ENCODE measurements at regions not wholly inside any gene's neighbourhood (a gene's known extent, or its start where the extent isn't known, plus 50 kb on each side); places are given as distances from the start of the nearest gene placed in this dataset.

DNA sequence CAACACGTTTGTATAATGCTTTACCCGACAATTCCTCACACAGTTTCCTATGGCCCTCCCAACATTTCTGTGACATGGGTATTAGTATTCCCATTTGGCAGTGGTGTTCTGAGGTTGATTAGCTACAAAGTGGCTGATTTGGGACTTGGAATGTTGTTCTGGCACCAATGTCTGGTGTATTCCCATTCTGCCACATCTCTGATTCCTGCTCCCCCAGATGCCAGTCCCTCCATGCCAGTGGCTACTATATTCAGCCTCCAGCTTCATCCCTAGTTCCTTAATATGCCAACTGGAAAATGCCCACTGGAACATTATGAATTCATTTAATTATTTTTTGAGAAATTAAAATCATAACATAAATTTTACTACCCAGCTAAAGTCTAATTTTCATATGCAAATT lies 60.6 kb upstream of the NBEA start:
- H3K4me2 ChIP-seq (ENCODE audit: insufficient read depth, low read length) = no peak overlapping the region
- no peak overlapping the region for H3K4me3 ChIP-seq (ENCODE audit: low read depth in 1 of 2, low read length in 2 of 2)

DNA sequence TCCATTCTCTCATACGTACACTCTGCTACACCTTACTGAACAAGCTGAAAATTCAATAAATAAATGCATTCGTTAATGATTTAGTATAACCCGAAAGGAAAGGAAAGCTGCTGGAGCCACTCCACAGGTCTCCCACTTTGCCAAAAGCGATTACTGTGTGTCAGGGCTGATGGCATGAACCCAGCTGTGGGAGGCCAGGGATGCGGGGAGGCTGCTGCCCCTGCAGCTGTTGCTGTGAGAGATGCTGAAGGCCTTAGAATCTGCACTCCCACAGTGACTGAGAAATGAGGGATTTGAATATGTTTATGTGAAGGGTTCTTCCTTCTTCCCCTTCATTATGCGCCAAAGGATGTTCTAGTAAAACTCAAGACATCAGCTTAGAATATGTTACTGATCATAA lies 58.7 kb upstream of the NBEA start:
- H3K9me3 ChIP-seq (ENCODE audit: insufficient read depth, low read length, severe bottlenecking) = no peaks in the 10 kb centered on the region
- ATAC-seq (ENCODE audit: insufficient read depth, low read depth) (no peak), DNase-seq (no peak)
- H3K9ac ChIP-seq (ENCODE audit: low read depth, low read length) = no peak overlapping the region
- H3K27me3 ChIP-seq (ENCODE audit: insufficient read depth, low read length, poor library complexity) = no peaks in the 10 kb centered on the region
- H3K4me1 ChIP-seq (ENCODE audit: insufficient read depth, low read length) = no peaks in the 10 kb centered on the region
- H3K4me2 ChIP-seq (ENCODE audit: insufficient read depth, low read length) = no peak overlapping the region
- no peak overlapping the region for H3K4me3 ChIP-seq (ENCODE audit: low read depth in 1 of 2, low read length in 2 of 2)
- H3K36me3 ChIP-seq (ENCODE audit: insufficient read depth, low read length) = no peaks in the 10 kb centered on the region
- no peak overlapping the region for H3K27ac ChIP-seq (ENCODE audit: low read length)
- no peak for TF ChIP-seq CTCF (IDR thresholded peaks at IDR 0.05; ENCODE audit: borderline replicate concordance, extremely low read depth, low read length, poor library complexity, severe bottlenecking)
- TF ChIP-seq EZH2 (IDR thresholded peaks at IDR 0.05; ENCODE audit: borderline replicate concordance, low read depth, low read length, severe bottlenecking) = no peak
- no peaks in the 10 kb centered on the region for H4K20me1 ChIP-seq (ENCODE audit: insufficient read depth, low read length)
- H2AFZ ChIP-seq (ENCODE audit: low read depth, low read length) = no peak overlapping the region
- H3K79me2 ChIP-seq (ENCODE audit: insufficient read depth, low read length) = no peaks in the 10 kb centered on the region

More for the DNA sequence above, 60.6 kb upstream of the NBEA start:
- Histone ChIP-seq H3K36me3 (ENCODE audit: insufficient read depth, low read length) (no peaks in the 10 kb centered on the region), H3K27me3 (ENCODE audit: insufficient read depth, low read length, poor library complexity) (no peaks in the 10 kb centered on the region), H2AFZ (ENCODE audit: low read depth, low read length) (no peak overlapping the region), H3K9ac (ENCODE audit: low read depth, low read length) (no peak overlapping the region), H3K27ac (ENCODE audit: low read length) (no peak overlapping the region), H4K20me1 (ENCODE audit: insufficient read depth, low read length) (no peaks in the 10 kb centered on the region), H3K9me3 (ENCODE audit: insufficient read depth, low read length, severe bottlenecking) (no peaks in the 10 kb centered on the region), H3K79me2 (ENCODE audit: insufficient read depth, low read length) (no peaks in the 10 kb centered on the region), H3K4me1 (ENCODE audit: insufficient read depth, low read length) (no peaks in the 10 kb centered on the region)
- DNase-seq = no peak
- no peak for TF ChIP-seq CTCF (IDR thresholded peaks at IDR 0.05; ENCODE audit: borderline replicate concordance, extremely low read depth, low read length, poor library complexity, severe bottlenecking)
- TF ChIP-seq EZH2 (IDR thresholded peaks at IDR 0.05; ENCODE audit: borderline replicate concordance, low read depth, low read length, severe bottlenecking) = no peak
- ATAC-seq (ENCODE audit: insufficient read depth, low read depth) = no peak

- no peaks in the 10 kb centered on the region for H4K20me1 ChIP-seq (ENCODE audit: insufficient read depth, low read length)
- H3K27ac ChIP-seq (ENCODE audit: low read length) = no peak overlapping the region
- no peak overlapping the region for H2AFZ ChIP-seq (ENCODE audit: low read depth, low read length)
- no peak overlapping the region for H3K4me2 ChIP-seq (ENCODE audit: insufficient read depth, low read length)
- no peaks in the 10 kb centered on the region for H3K79me2 ChIP-seq (ENCODE audit: insufficient read depth, low read length)
- H3K9ac ChIP-seq (ENCODE audit: low read depth, low read length) = no peak overlapping the region
- TF ChIP-seq CTCF (IDR thresholded peaks at IDR 0.05; ENCODE audit: borderline replicate concordance, extremely low read depth, low read length, poor library complexity, severe bottlenecking) (no peak), EZH2 (IDR thresholded peaks at IDR 0.05; ENCODE audit: borderline replicate concordance, low read depth, low read length, severe bottlenecking) (no peak)
- no peaks in the 10 kb centered on the region for H3K36me3 ChIP-seq (ENCODE audit: insufficient read depth, low read length)
- H3K27me3 ChIP-seq (ENCODE audit: insufficient read depth, low read length, poor library complexity) = no peaks in the 10 kb centered on the region
- DNase-seq (no peak), ATAC-seq (ENCODE audit: insufficient read depth, low read depth) (no peak)
- no peaks in the 10 kb centered on the region for H3K4me1 ChIP-seq (ENCODE audit: insufficient read depth, low read length)
- H3K4me3 ChIP-seq (ENCODE audit: low read depth in 1 of 2, low read length in 2 of 2) = no peak overlapping the region
- no peaks in the 10 kb centered on the region for H3K9me3 ChIP-seq (ENCODE audit: insufficient read depth, low read length, severe bottlenecking)
Observed at GRCh38 chr13:34884366-34884765, 57.7 kb upstream of the NBEA start.

All from DND-41 (cell line).